ENCODE measurements at regions not wholly inside any gene's neighbourhood (a gene's known extent, or its start where the extent isn't known, plus 50 kb on each side); places are given as distances from the start of the nearest gene placed in this dataset.

DNA sequence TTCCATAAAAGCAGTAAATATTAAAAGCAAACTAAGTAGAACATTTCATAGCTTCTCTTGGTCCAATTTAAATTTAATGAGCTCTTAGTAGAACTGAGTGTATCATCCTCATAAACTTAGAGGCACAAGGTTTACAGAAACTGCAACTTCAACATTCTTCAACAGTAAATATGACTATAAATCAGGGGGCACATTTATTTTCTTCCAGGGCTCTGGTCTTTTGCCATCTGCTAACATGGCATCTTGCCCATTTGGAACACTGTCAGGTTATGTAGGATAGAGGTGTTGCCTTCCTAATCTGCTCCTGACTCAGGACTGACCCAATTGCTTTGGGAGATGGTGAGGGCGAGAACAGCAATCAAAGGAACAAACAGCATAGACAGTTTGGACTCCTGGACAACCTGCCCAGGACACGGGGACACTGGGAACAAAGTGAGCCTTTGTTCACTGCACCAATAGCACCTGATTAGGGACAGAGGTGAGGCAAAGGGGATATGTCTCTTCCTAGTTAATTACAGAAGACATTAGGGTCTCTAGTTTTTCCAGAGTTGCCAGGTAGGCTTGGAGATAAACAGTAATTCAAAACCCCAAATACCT lies 610.2 kb upstream of the ROBO2 start:
- no peaks in the 10 kb centered on the region for H3K36me3 ChIP-seq (ENCODE audit: control insufficient read depth in 1 of 2, insufficient read depth in 2 of 2, low read length in 2 of 2)
- H2BK12ac ChIP-seq (ENCODE audit: low read length), result no peak overlapping the region
- no peak overlapping the region for H4K8ac ChIP-seq (ENCODE audit: low read depth, low read length)
- H3K9ac ChIP-seq (ENCODE audit: low read length), result no peak overlapping the region
- no peak overlapping the region for H2BK120ac ChIP-seq (ENCODE audit: insufficient read depth, low read length, poor library complexity)
- no peak overlapping the region for H3K4me2 ChIP-seq (ENCODE audit: low read length)
- H3K79me1 ChIP-seq (ENCODE audit: low read length), result no peaks in the 10 kb centered on the region
- no CpG with 5 or more reads among the region's 2 CpGs for WGBS (ENCODE audit: extremely low coverage, insufficient coverage, insufficient read length)
- no peaks in the 10 kb centered on the region for H3K9me3 ChIP-seq (ENCODE audit: insufficient read depth, low read depth, low read length)
- no peaks in the 10 kb centered on the region for H3K4me1 ChIP-seq (ENCODE audit: control insufficient read depth in 1 of 2, insufficient read depth in 2 of 2, low read length in 2 of 2)
- H2AFZ ChIP-seq (ENCODE audit: insufficient read depth, low read length, poor library complexity), result no peak overlapping the region
- no peak overlapping the region for H3K4ac ChIP-seq (ENCODE audit: low read depth, low read length)
- H2AK5ac ChIP-seq (ENCODE audit: low read length), result no peak overlapping the region
- H3K27ac ChIP-seq (ENCODE audit: low read depth, low read length), result no peak overlapping the region
- H3K23ac ChIP-seq (ENCODE audit: low read length), result no peak overlapping the region
- no peak overlapping the region for H3K18ac ChIP-seq (ENCODE audit: low read length)
- no peaks in the 10 kb centered on the region for H3K27me3 ChIP-seq (ENCODE audit: insufficient read depth, low read length)
- no peak overlapping the region for H4K12ac ChIP-seq (ENCODE audit: low read depth, low read length)
- no peak overlapping the region for H3K4me3 ChIP-seq (ENCODE audit: low read depth, low read length)
- H4K91ac ChIP-seq (ENCODE audit: low read depth, low read length), result no peak overlapping the region
- no peak overlapping the region for H3K14ac ChIP-seq (ENCODE audit: low read length)
- no peaks in the 10 kb centered on the region for H3K79me2 ChIP-seq (ENCODE audit: control insufficient read depth, insufficient read depth, low read length, poor library complexity)
- DNase-seq, result no peak
- no peak overlapping the region for H2BK5ac ChIP-seq (ENCODE audit: low read depth, low read length, poor library complexity)

DNA sequence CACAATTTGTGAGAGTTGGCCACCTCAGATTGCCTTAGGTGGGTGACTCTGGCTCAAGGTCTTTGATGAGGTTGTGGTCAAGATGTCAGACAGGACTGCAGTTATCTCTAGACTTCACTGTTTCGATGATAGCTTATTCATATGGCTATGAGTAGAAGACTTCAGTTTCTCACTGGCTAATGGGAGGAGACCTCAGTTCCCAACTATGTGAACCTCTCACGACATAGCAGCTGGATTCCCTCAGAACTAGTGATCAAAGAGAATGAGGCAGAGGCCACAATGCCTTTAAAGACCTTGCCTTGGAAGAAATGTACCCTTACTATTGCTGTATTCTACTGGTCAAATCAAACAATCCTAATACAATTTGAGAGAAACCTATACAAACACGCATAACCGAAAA lies 607.5 kb upstream of the ROBO2 start:
- H3K4ac ChIP-seq (ENCODE audit: low read depth, low read length), result no peak overlapping the region
- H3K4me1 ChIP-seq (ENCODE audit: control insufficient read depth in 1 of 2, insufficient read depth in 2 of 2, low read length in 2 of 2), result no peaks in the 10 kb centered on the region
- H2BK120ac ChIP-seq (ENCODE audit: insufficient read depth, low read length, poor library complexity), result no peak overlapping the region
- H2AK5ac ChIP-seq (ENCODE audit: low read length), result no peak overlapping the region
- H4K8ac ChIP-seq (ENCODE audit: low read depth, low read length), result no peak overlapping the region
- H3K4me3 ChIP-seq (ENCODE audit: low read depth, low read length), result no peak overlapping the region
- no peaks in the 10 kb centered on the region for H3K79me1 ChIP-seq (ENCODE audit: low read length)
- no peak overlapping the region for H2BK12ac ChIP-seq (ENCODE audit: low read length)
- no peaks in the 10 kb centered on the region for H3K9me3 ChIP-seq (ENCODE audit: insufficient read depth, low read depth, low read length)
- H3K14ac ChIP-seq (ENCODE audit: low read length), result no peak overlapping the region
- no peaks in the 10 kb centered on the region for H3K36me3 ChIP-seq (ENCODE audit: control insufficient read depth in 1 of 2, insufficient read depth in 2 of 2, low read length in 2 of 2)
- no peak overlapping the region for H3K4me2 ChIP-seq (ENCODE audit: low read length)
- H2AFZ ChIP-seq (ENCODE audit: insufficient read depth, low read length, poor library complexity), result no peak overlapping the region
- no peak for DNase-seq
- H3K18ac ChIP-seq (ENCODE audit: low read length), result no peak overlapping the region
- H3K27me3 ChIP-seq (ENCODE audit: insufficient read depth, low read length), result no peaks in the 10 kb centered on the region
- H3K23ac ChIP-seq (ENCODE audit: low read length), result no peak overlapping the region
- H3K27ac ChIP-seq (ENCODE audit: low read depth, low read length), result no peak overlapping the region
- no peak overlapping the region for H3K9ac ChIP-seq (ENCODE audit: low read length)
- no peak overlapping the region for H4K91ac ChIP-seq (ENCODE audit: low read depth, low read length)
- H4K12ac ChIP-seq (ENCODE audit: low read depth, low read length), result no peak overlapping the region
- WGBS (ENCODE audit: extremely low coverage, insufficient coverage, insufficient read length), result no CpG with 5 or more reads among the region's 4 CpGs
- no peak overlapping the region for H2BK5ac ChIP-seq (ENCODE audit: low read depth, low read length, poor library complexity)
- H3K79me2 ChIP-seq (ENCODE audit: control insufficient read depth, insufficient read depth, low read length, poor library complexity), result no peaks in the 10 kb centered on the region

DNA sequence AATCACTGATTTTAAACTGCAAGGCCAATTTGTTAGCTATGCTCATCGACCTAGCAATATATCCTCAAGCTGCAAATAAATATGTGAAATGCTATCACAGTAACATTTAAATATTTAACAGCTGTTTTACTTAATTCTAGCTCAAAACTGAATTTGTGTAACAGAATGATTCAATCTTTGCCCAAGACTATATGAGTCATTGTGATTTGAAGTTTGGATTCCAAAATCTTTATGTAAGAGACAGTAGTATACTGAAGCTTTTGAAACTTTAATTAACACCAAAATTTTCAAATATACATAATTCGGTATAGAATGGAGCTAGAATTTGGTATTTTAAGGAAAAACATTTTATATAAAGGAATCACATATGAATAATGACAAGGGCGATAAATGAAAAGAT lies 603.0 kb upstream of the ROBO2 start:
- H3K14ac ChIP-seq (ENCODE audit: low read length), result no peak overlapping the region
- H3K27me3 ChIP-seq (ENCODE audit: insufficient read depth, low read length), result no peaks in the 10 kb centered on the region
- no peak overlapping the region for H3K4me2 ChIP-seq (ENCODE audit: low read length)
- no peak overlapping the region for H4K91ac ChIP-seq (ENCODE audit: low read depth, low read length)
- no peaks in the 10 kb centered on the region for H3K79me1 ChIP-seq (ENCODE audit: low read length)
- no peak overlapping the region for H2AFZ ChIP-seq (ENCODE audit: insufficient read depth, low read length, poor library complexity)
- no peak for DNase-seq
- WGBS (ENCODE audit: extremely low coverage, insufficient coverage, insufficient read length), result no CpG with 5 or more reads among the region's 3 CpGs
- no peaks in the 10 kb centered on the region for H3K79me2 ChIP-seq (ENCODE audit: control insufficient read depth, insufficient read depth, low read length, poor library complexity)
- no peak overlapping the region for H4K8ac ChIP-seq (ENCODE audit: low read depth, low read length)
- no peaks in the 10 kb centered on the region for H3K36me3 ChIP-seq (ENCODE audit: control insufficient read depth in 1 of 2, insufficient read depth in 2 of 2, low read length in 2 of 2)
- no peak overlapping the region for H3K27ac ChIP-seq (ENCODE audit: low read depth, low read length)
- no peak overlapping the region for H3K18ac ChIP-seq (ENCODE audit: low read length)
- no peak overlapping the region for H2BK120ac ChIP-seq (ENCODE audit: insufficient read depth, low read length, poor library complexity)
- no peak overlapping the region for H3K4ac ChIP-seq (ENCODE audit: low read depth, low read length)
- no peak overlapping the region for H2AK5ac ChIP-seq (ENCODE audit: low read length)
- H3K4me1 ChIP-seq (ENCODE audit: control insufficient read depth in 1 of 2, insufficient read depth in 2 of 2, low read length in 2 of 2), result no peaks in the 10 kb centered on the region
- no peak overlapping the region for H4K12ac ChIP-seq (ENCODE audit: low read depth, low read length)
- H2BK5ac ChIP-seq (ENCODE audit: low read depth, low read length, poor library complexity), result no peak overlapping the region
- no peak overlapping the region for H3K4me3 ChIP-seq (ENCODE audit: low read depth, low read length)
- no peak overlapping the region for H2BK12ac ChIP-seq (ENCODE audit: low read length)
- H3K9me3 ChIP-seq (ENCODE audit: insufficient read depth, low read depth, low read length), result no peaks in the 10 kb centered on the region
- H3K9ac ChIP-seq (ENCODE audit: low read length), result no peak overlapping the region
- H3K23ac ChIP-seq (ENCODE audit: low read length), result no peak overlapping the region

DNA sequence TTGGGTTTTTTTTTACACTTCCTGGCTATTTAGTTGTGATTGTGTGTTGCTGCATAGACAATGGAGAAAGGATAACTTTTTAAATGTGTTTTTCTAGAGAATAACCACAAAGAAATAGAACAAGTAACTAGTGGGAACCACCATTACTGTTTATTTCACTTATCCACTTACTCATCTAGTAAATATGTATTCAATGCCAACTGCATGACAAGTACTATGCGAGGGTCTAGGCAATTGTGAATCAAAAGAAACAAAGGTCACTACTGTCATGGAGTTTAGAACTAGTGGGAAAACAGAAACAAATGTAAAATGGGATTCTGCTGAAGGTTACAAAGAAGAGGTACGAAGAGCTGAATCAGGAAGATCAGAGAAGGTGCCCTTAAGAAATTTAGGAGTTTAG lies 600.9 kb upstream of the ROBO2 start:
- no peaks in the 10 kb centered on the region for H3K79me1 ChIP-seq (ENCODE audit: low read length)
- no peak overlapping the region for H4K8ac ChIP-seq (ENCODE audit: low read depth, low read length)
- H3K18ac ChIP-seq (ENCODE audit: low read length), result no peak overlapping the region
- H3K4ac ChIP-seq (ENCODE audit: low read depth, low read length), result no peak overlapping the region
- H4K91ac ChIP-seq (ENCODE audit: low read depth, low read length), result no peak overlapping the region
- no peaks in the 10 kb centered on the region for H3K9me3 ChIP-seq (ENCODE audit: insufficient read depth, low read depth, low read length)
- H3K79me2 ChIP-seq (ENCODE audit: control insufficient read depth, insufficient read depth, low read length, poor library complexity), result no peaks in the 10 kb centered on the region
- DNase-seq, result no peak
- H3K23ac ChIP-seq (ENCODE audit: low read length), result no peak overlapping the region
- no peak overlapping the region for H2AFZ ChIP-seq (ENCODE audit: insufficient read depth, low read length, poor library complexity)
- H2AK5ac ChIP-seq (ENCODE audit: low read length), result no peak overlapping the region
- H3K14ac ChIP-seq (ENCODE audit: low read length), result no peak overlapping the region
- H2BK5ac ChIP-seq (ENCODE audit: low read depth, low read length, poor library complexity), result no peak overlapping the region
- no peak overlapping the region for H4K12ac ChIP-seq (ENCODE audit: low read depth, low read length)
- no CpG with 5 or more reads among the region's 2 CpGs for WGBS (ENCODE audit: extremely low coverage, insufficient coverage, insufficient read length)
- H2BK120ac ChIP-seq (ENCODE audit: insufficient read depth, low read length, poor library complexity), result no peak overlapping the region
- no peaks in the 10 kb centered on the region for H3K27me3 ChIP-seq (ENCODE audit: insufficient read depth, low read length)
- H3K4me3 ChIP-seq (ENCODE audit: low read depth, low read length), result no peak overlapping the region
- H3K36me3 ChIP-seq (ENCODE audit: control insufficient read depth in 1 of 2, insufficient read depth in 2 of 2, low read length in 2 of 2), result no peaks in the 10 kb centered on the region
- no peak overlapping the region for H3K27ac ChIP-seq (ENCODE audit: low read depth, low read length)
- H3K4me1 ChIP-seq (ENCODE audit: control insufficient read depth in 1 of 2, insufficient read depth in 2 of 2, low read length in 2 of 2), result no peaks in the 10 kb centered on the region
- H3K9ac ChIP-seq (ENCODE audit: low read length), result no peak overlapping the region
- no peak overlapping the region for H3K4me2 ChIP-seq (ENCODE audit: low read length)
- no peak overlapping the region for H2BK12ac ChIP-seq (ENCODE audit: low read length)
